GM12878 (cell line): ENCODE measurements at regions not wholly inside any gene's neighbourhood (a gene's known extent, or its start where the extent isn't known, plus 50 kb on each side); places are given as distances from the start of the nearest gene placed in this dataset.

Experiments used
- ATF3 ChIP-seq: IDR thresholded peaks from 2 replicates; pipeline ENCODE4 v1.6.1; 2011; ENCODE audit warnings: low read depth, mild to moderate bottlenecking, low read length, moderate library complexity, borderline replicate concordance; ENCODE audit errors: extremely low read depth
- CEBPB ChIP-seq, 2 experiments: fragments of 150-350 bp in 1 of 2; IDR thresholded peaks; 2 replicates each; pipeline ENCODE4 v1.6.1; 2012 to 2014; ENCODE audit warnings: low read depth in 2 of 2, low read length in 2 of 2, borderline replicate concordance in 1 of 2, inconsistent platforms in 1 of 2
- CTCF ChIP-seq, 3 experiments: IDR thresholded peaks in 2 of 3; conservative IDR thresholded peaks in 1 of 3; 2 replicates each; pipeline ENCODE4 v1.5.1; 2011; ENCODE audit warnings: low read depth in 3 of 3, low read length in 3 of 3, mild to moderate bottlenecking in 3 of 3, control low read depth in 2 of 3, moderate library complexity in 2 of 3, inconsistent platforms in 1 of 3, mixed read lengths in 1 of 3; ENCODE audit not compliant: control insufficient read depth in 2 of 3, insufficient read depth in 1 of 3; ENCODE audit errors: extremely low read depth in 1 of 3
- ESRRA ChIP-seq: IDR thresholded peaks from 2 replicates; pipeline ENCODE4 v1.6.1; 2012; ENCODE audit warnings: mild to moderate bottlenecking, low read length, improper control_type of control experiment
- FOS ChIP-seq: IDR thresholded peaks from 3 replicates; pipeline ENCODE4 v1.6.1; 2011; ENCODE audit warnings: borderline replicate concordance; ENCODE audit not compliant: insufficient read length; ENCODE audit errors: extremely low read depth
- IRF3 ChIP-seq: fragments of 450-650 bp; IDR thresholded peaks from 2 replicates; pipeline ENCODE4 v1.6.1; 2014; ENCODE audit warnings: mild to moderate bottlenecking
- KDM1A ChIP-seq: fragments of 200-600 bp; sonication (generic); IDR thresholded peaks from 2 replicates; pipeline ENCODE4 v1.6.1; 2016; ENCODE audit warnings: borderline replicate concordance
- NR2C1 ChIP-seq: fragments of 450-650 bp; IDR thresholded peaks from 2 replicates; pipeline ENCODE4 v1.6.1; 2017; ENCODE audit warnings: antibody characterized with exemption, mild to moderate bottlenecking, moderate library complexity
- POLR2A ChIP-seq: IDR thresholded peaks from 2 replicates; pipeline ENCODE4 v1.6.1; 2011; ENCODE audit warnings: low read depth, mild to moderate bottlenecking, low read length
- SP1 ChIP-seq: IDR thresholded peaks from one replicate; pipeline ENCODE4 v1.6.1; 2011; ENCODE audit warnings: low read depth, low read length
- SREBF1 ChIP-seq: IDR thresholded peaks from 2 replicates; pipeline ENCODE4 v1.6.1; 2012; ENCODE audit warnings: mild to moderate bottlenecking, low read length
- SRF ChIP-seq, 2 experiments: IDR thresholded peaks; 2 replicates each; pipeline ENCODE4 v1.6.1; 2011; ENCODE audit warnings: low read depth in 2 of 2, low read length in 2 of 2, mild to moderate bottlenecking in 1 of 2, moderate library complexity in 1 of 2
- ZNF274 ChIP-seq: IDR thresholded peaks from one replicate; pipeline ENCODE4 v1.8.0; 2011; ENCODE audit not compliant: insufficient read length, insufficient read depth

DNA sequence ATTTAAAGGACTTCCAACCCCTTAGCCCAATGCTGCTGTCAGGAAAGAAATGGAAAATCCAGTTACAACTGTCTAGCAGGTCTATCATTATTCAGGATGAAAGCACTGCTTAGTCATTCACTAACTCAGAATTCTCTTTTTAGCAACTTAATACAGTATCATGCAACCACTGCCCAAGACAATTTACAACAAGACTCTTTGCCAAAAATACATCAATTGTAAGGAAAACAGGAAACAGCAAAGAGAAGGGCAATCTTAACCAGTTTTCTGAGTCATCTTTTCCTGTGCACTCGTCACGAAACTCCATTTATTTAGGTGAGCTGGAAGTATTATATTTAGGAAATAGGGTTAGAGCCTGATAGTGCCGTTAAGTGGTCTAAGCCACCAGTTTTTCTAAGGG, 1197.7 kb upstream of the CITED2 start:
- TF ChIP-seq CTCF (IDR thresholded peaks at IDR 0.05 in 2 of 3, conservative IDR thresholded peaks at IDR 0.05 in 1 of 3; ENCODE audit: control insufficient read depth in 2 of 3, extremely low read depth in 1 of 3, insufficient read depth in 1 of 3, low read depth in 3 of 3, low read length in 3 of 3) = no peak
- TF ChIP-seq ATF3 = no peak
- no peak for TF ChIP-seq SREBF1
- no peak for TF ChIP-seq POLR2A
- TF ChIP-seq SP1 = no peak
- no peak for TF ChIP-seq IRF3
- no peak for TF ChIP-seq CEBPB (IDR thresholded peaks at IDR 0.05; ENCODE audit: borderline replicate concordance in 1 of 2, low read depth in 2 of 2, low read length in 2 of 2)
- TF ChIP-seq KDM1A = no peak
- TF ChIP-seq NR2C1 = no peak
- no peak for TF ChIP-seq SRF (IDR thresholded peaks at IDR 0.05; ENCODE audit: low read depth in 2 of 2, low read length in 2 of 2)
- TF ChIP-seq FOS = no peak
- TF ChIP-seq ZNF274 = no peak
- no peak for TF ChIP-seq ESRRA
